A549 (cell line): ENCODE measurements at regions not wholly inside any gene's neighbourhood (a gene's known extent, or its start where the extent isn't known, plus 50 kb on each side); places are given as distances from the start of the nearest gene placed in this dataset.

Source experiments
- ATAC-seq, 2 experiments: fragments of 200-7000 bp in 1 of 2; fragments of >200 bp in 1 of 2; cut with Nextera tagmentation in 1 of 2; cut with Tn5 transposase in 1 of 2; 3 replicates each; pipeline versions ENCODE4 v1.8.0 to v1.9.1; 2018 to 2020; ENCODE audit warnings: mild to moderate bottlenecking in 1 of 2, moderate library complexity in 1 of 2
- CTCF ChIA-PET: fragments of 300-600 bp; sonication (Branson Sonifier 250); formaldehyde crosslinking; extraction: SDS; loops from one replicate; lab custom pipeline; 2021; ENCODE audit warnings: antibody characterized with exemption, inconsistent platforms; lab: Yijun Ruan, JAX
- POLR2A ChIA-PET: fragments of 350-600 bp; formaldehyde crosslinking; extraction: SDS; loops from one replicate; lab custom pipeline; 2021; ENCODE audit warnings: antibody characterized with exemption, inconsistent platforms; lab: Yijun Ruan, JAX
- DNase-seq, 2 experiments: peaks; one replicate each; pipeline versions ENCODE4 v3.0.0 to v3.0.0-alpha.2; 2011 to 2016; ENCODE audit warnings: low read depth in 1 of 2, low spot score in 1 of 2
- FAIRE-seq: peaks from 2 replicates; lab custom pipeline; 2011; peaks lifted over from hg19 to GRCh38; lab: Jason Lieb, UNC
- H3K27ac ChIP-seq, 2 experiments: fragments of >200 bp; sonication (Bioruptor Twin); formaldehyde crosslinking; 3 replicates each; pipeline ENCODE4 v1.5.1; 2016 to 2017
- H3K4me1 ChIP-seq: fragments of >200 bp; sonication (Bioruptor Twin); formaldehyde crosslinking; 3 replicates; pipeline ENCODE4 v1.6.1; 2016
- H3K4me2 ChIP-seq: fragments of >200 bp; sonication (Bioruptor Twin); formaldehyde crosslinking; 3 replicates; pipeline ENCODE4 v1.6.1; 2016
- H3K4me3 ChIP-seq: fragments of >200 bp; sonication (Bioruptor Twin); formaldehyde crosslinking; 3 replicates; pipeline ENCODE4 v1.5.1; 2016
- H3K9me3 ChIP-seq: fragments of >200 bp; sonication (Bioruptor Twin); formaldehyde crosslinking; 3 replicates; pipeline ENCODE4 v1.6.1; 2016
- ATOH8 ChIP-seq: fragments of 250-450 bp; sonication (Bioruptor Pico); IDR thresholded peaks from 2 replicates; pipeline ENCODE4 v1.5.0; 2020; ENCODE audit warnings: low read depth, mild to moderate bottlenecking, moderate library complexity
- CBX8 ChIP-seq: fragments of 200-600 bp; sonication (generic); IDR thresholded peaks from 2 replicates; pipeline ENCODE4 v1.6.1; 2016
- CTCF ChIP-seq: fragments of >200 bp; sonication (Bioruptor Twin); formaldehyde crosslinking; IDR thresholded peaks from 3 replicates; pipeline ENCODE4 v1.5.1; 2016
- EHMT2 ChIP-seq: fragments of 200-600 bp; sonication (generic); IDR thresholded peaks from 2 replicates; pipeline ENCODE4 v1.6.1; 2016; ENCODE audit warnings: antibody characterized with exemption, low read depth, mild to moderate bottlenecking, moderate library complexity
- EP300 ChIP-seq, 2 experiments: fragments of >200 bp; sonication (Bioruptor Twin); formaldehyde crosslinking; IDR thresholded peaks; 2 replicates in 1 of 2; 3 replicates in 1 of 2; pipeline ENCODE4 v1.6.1; 2016 to 2017
- ESRRA ChIP-seq: fragments of 150-350 bp; IDR thresholded peaks from 2 replicates; pipeline ENCODE4 v1.6.1; 2014; ENCODE audit warnings: mild to moderate bottlenecking, low read length, borderline replicate concordance
- FOSB ChIP-seq: fragments of 250-450 bp; sonication (Bioruptor Pico); IDR thresholded peaks from 2 replicates; pipeline ENCODE4 v1.5.0; 2020; ENCODE audit warnings: mild to moderate bottlenecking, moderate library complexity
- FOSL2 ChIP-seq, 2 experiments: fragments of 450-650 bp in 1 of 2; fragments of >200 bp in 1 of 2; sonication (Bioruptor Twin) in 1 of 2; formaldehyde crosslinking; IDR thresholded peaks; 2 replicates each; pipeline versions ENCODE4 v1.5.0 to v1.6.1; 2016 to 2020; ENCODE audit warnings: mild to moderate bottlenecking in 1 of 2, moderate library complexity in 1 of 2
- HEYL ChIP-seq: fragments of 250-450 bp; sonication (Bioruptor Pico); IDR thresholded peaks from 2 replicates; pipeline ENCODE4 v1.8.0; 2021; ENCODE audit warnings: mild to moderate bottlenecking, moderate library complexity
- JUN ChIP-seq, 2 experiments: fragments of >200 bp; sonication (Bioruptor Twin); formaldehyde crosslinking; IDR thresholded peaks; 2 replicates in 1 of 2; 3 replicates in 1 of 2; pipeline ENCODE4 v1.6.1; 2016 to 2017
- MAFK ChIP-seq: fragments of 450-650 bp; IDR thresholded peaks from 2 replicates; pipeline ENCODE4 v1.6.1; 2014; ENCODE audit not compliant: partially characterized antibody
- NPAS2 ChIP-seq: fragments of 250-450 bp; sonication (Bioruptor Pico); IDR thresholded peaks from 2 replicates; pipeline ENCODE4 v1.8.0; 2022; ENCODE audit warnings: mild to moderate bottlenecking, moderate library complexity, borderline replicate concordance
- SMC3 ChIP-seq: fragments of >200 bp; sonication (Bioruptor Twin); formaldehyde crosslinking; IDR thresholded peaks from 3 replicates; pipeline ENCODE4 v1.6.1; 2018; ENCODE audit warnings: inconsistent platforms
- TFCP2L1 ChIP-seq: fragments of 250-450 bp; sonication (Bioruptor Pico); IDR thresholded peaks from 2 replicates; pipeline ENCODE4 v1.5.0; 2021; ENCODE audit warnings: mild to moderate bottlenecking
- ZC3H11A ChIP-seq: fragments of 450-650 bp; IDR thresholded peaks from 2 replicates; pipeline ENCODE4 v1.6.1; 2014; ENCODE audit warnings: antibody characterized with exemption, mild to moderate bottlenecking
- ZNF302 ChIP-seq: fragments of 250-450 bp; sonication (Bioruptor Pico); IDR thresholded peaks from 2 replicates; pipeline ENCODE4 v1.9.0; 2021; ENCODE audit warnings: inconsistent platforms, mild to moderate bottlenecking, moderate library complexity
- WGBS: methylation state at CpG from one replicate; pipeline ENCODE4 v1.1.6; 2017; ENCODE audit errors: missing lambda C conversion rate; 5-methylcytosine and 5-hydroxymethylcytosine counted together
- TF ChIP-seq, protein P1 (sequence below): fragments of 250-450 bp; sonication (Bioruptor Pico); IDR thresholded peaks from 2 replicates; pipeline ENCODE4 v1.5.0; 2021; ENCODE audit warnings: mild to moderate bottlenecking, moderate library complexity, borderline replicate concordance

- no peak for TF ChIP-seq CTCF
- no peak for TF ChIP-seq CBX8
- TF ChIP-seq MAFK = no peak
- TF ChIP-seq, protein P1, sequence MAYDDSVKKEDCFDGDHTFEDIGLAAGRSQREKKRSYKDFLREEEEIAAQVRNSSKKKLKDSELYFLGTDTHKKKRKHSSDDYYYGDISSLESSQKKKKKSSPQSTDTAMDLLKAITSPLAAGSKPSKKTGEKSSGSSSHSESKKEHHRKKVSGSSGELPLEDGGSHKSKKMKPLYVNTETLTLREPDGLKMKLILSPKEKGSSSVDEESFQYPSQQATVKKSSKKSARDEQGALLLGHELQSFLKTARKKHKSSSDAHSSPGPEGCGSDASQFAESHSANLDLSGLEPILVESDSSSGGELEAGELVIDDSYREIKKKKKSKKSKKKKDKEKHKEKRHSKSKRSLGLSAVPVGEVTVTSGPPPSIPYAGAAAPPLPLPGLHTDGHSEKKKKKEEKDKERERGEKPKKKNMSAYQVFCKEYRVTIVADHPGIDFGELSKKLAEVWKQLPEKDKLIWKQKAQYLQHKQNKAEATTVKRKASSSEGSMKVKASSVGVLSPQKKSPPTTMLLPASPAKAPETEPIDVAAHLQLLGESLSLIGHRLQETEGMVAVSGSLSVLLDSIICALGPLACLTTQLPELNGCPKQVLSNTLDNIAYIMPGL (CRISPR knock-in tag) = no peak
- no peak for TF ChIP-seq ATOH8 (CRISPR knock-in tag)
Measured at GRCh38 chr2:128414351-128414750, 95.7 kb upstream of the HS6ST1 start (continued).

DNA sequence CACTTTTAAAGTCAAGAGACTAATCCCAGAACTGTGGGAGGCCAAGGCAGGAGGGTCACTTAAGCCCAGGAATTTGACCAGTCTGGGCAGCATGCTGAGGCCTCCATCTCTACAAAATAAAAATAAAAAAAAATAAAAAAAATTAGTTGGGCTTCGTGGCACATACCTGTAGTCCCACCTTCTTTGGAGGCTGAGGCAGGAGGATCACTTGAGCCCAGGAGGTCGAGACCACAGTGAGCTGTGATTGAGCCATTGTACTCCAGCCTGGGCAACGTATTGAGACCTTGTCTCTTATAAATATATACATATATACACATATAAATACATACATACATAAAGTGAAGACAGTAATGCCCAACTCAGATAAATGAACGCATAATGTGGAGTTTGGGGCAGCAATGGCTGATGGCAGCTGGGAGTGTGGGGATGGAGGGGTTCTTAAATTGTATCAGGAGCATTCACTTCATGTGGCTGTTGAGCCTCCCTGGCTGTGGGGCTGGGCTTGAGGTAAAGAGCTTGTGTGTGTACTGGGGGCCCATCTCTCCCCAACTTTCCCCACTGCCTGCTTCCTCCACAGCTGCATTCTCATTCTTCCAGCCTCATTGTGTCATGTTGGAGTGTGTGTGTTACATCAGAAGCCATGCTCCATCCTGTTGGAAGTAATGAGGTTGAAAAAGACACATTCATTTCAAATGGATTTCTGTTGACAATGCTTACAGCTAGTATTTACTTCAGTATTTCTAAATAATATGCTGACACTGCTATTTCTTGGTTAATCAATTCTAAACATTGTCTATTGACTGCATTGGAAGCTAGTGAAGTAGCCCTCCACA is 96.5 kb upstream of the HS6ST1 start:
- ChIA-PET CTCF (no interaction called here), POLR2A (no interaction called here)
- no peak for DNase-seq
- TF ChIP-seq ZNF302 (CRISPR knock-in tag) (no peak), JUN (IDR thresholded peaks at IDR 0.05) (no peak), MAFK (peak; percentile 98), EHMT2 (no peak)
- Histone ChIP-seq H3K4me1 (no peaks in the 10 kb centered on the region), H3K27ac (no peak overlapping the region), H3K9me3 (no peaks in the 10 kb centered on the region), H3K4me2 (no peak overlapping the region), H3K4me3 (no peak overlapping the region)
- FAIRE-seq = no peak
- 17% methylated on average over 4 of the region's 4 CpGs for WGBS
- no peak for ATAC-seq

- POLR2A ChIA-PET = no interaction called here
- DNase-seq = no peak
- FAIRE-seq = no peak
- CTCF ChIA-PET = interaction anchor here (0.7 kb wide), 1 partner anchor 9 kb away, joined by 3 read pairs; no protein-coding TSS in a partner anchor
- no peak for ATAC-seq
- Histone ChIP-seq H3K27ac (no peak overlapping the region), H3K4me1 (no peaks in the 10 kb centered on the region), H3K4me2 (no peak overlapping the region), H3K9me3 (no peaks in the 10 kb centered on the region), H3K4me3 (no peak overlapping the region)
- whole genome bisulfite sequencing = 81% methylated on average over 1 of the region's 1 CpG
- TF ChIP-seq ZC3H11A = no peak
- TF ChIP-seq FOSL2 (IDR thresholded peaks at IDR 0.05) = no peak
- TF ChIP-seq FOSL2 (CRISPR knock-in tag; IDR thresholded peaks at IDR 0.05) = no peak
- no peak for TF ChIP-seq NPAS2 (CRISPR knock-in tag)
- TF ChIP-seq HEYL (CRISPR knock-in tag) = no peak
- no peak for TF ChIP-seq TFCP2L1 (CRISPR knock-in tag)
- no peak for TF ChIP-seq FOSB (CRISPR knock-in tag)
- TF ChIP-seq ZNF302 (CRISPR knock-in tag) = no peak
- no peak for TF ChIP-seq ESRRA
- no peak for TF ChIP-seq EP300 (IDR thresholded peaks at IDR 0.05)
- TF ChIP-seq SMC3 = no peak
Measured at GRCh38 chr2:128415779-128416061, 97.1 kb upstream of the HS6ST1 start.
